SK-N-SH treated with all-trans-retinoic acid at 6 μM for 48 hours (cell line): ENCODE measurements at regions not wholly inside any gene's neighbourhood (a gene's known extent, or its start where the extent isn't known, plus 50 kb on each side); places are given as distances from the start of the nearest gene placed in this dataset.

Experiments
- ARNTL ChIP-seq: fragments of 450-650 bp; formaldehyde crosslinking; IDR thresholded peaks from 2 replicates; pipeline ENCODE4 v1.5.0; 2020; ENCODE audit warnings: low read depth, mild to moderate bottlenecking, moderate library complexity, borderline replicate concordance
- CSDC2 ChIP-seq: fragments of 250-450 bp; sonication (Bioruptor Pico); IDR thresholded peaks from 2 replicates; pipeline ENCODE4 v1.5.0; 2020; ENCODE audit warnings: mild to moderate bottlenecking, moderate library complexity
- CSRNP3 ChIP-seq: fragments of 250-450 bp; sonication (Bioruptor Pico); IDR thresholded peaks from 2 replicates; pipeline ENCODE4 v1.5.1; 2021; ENCODE audit warnings: mild to moderate bottlenecking, moderate library complexity
- TOX ChIP-seq: fragments of 250-450 bp; sonication (Bioruptor Pico); IDR thresholded peaks from 2 replicates; pipeline ENCODE4 v1.8.0; 2021; ENCODE audit warnings: mild to moderate bottlenecking, moderate library complexity, borderline replicate concordance
- ZFP3 ChIP-seq: fragments of 250-450 bp; sonication (Bioruptor Pico); IDR thresholded peaks from 2 replicates; pipeline ENCODE4 v1.5.0; 2020; ENCODE audit warnings: mild to moderate bottlenecking, moderate library complexity

- TF ChIP-seq CSRNP3 (CRISPR knock-in tag) (no peak), ARNTL (CRISPR knock-in tag) (no peak), ZFP3 (CRISPR knock-in tag) (no peak), TOX (no peak), CSDC2 (CRISPR knock-in tag) (no peak)
Observed at GRCh38 chr2:204449977-204450376, 95.3 kb upstream of the PARD3B start.
